ENCODE measurements at regions not wholly inside any gene's neighbourhood (a gene's known extent, or its start where the extent isn't known, plus 50 kb on each side); places are given as distances from the start of the nearest gene placed in this dataset.

GRCh38 chr4:108263057-108263456 lies 94.3 kb upstream of the LEF1 start:
- DNase-seq = no peak

GRCh38 chr4:108261026-108261425 lies 92.3 kb upstream of the LEF1 start:
- DNase-seq = no peak

GRCh38 chr4:108256538-108256937 lies 87.8 kb upstream of the LEF1 start:
- no peak for DNase-seq

- no peak for DNase-seq
Measured at GRCh38 chr4:108255203-108255747, 86.5 kb upstream of the LEF1 start.

DNA sequence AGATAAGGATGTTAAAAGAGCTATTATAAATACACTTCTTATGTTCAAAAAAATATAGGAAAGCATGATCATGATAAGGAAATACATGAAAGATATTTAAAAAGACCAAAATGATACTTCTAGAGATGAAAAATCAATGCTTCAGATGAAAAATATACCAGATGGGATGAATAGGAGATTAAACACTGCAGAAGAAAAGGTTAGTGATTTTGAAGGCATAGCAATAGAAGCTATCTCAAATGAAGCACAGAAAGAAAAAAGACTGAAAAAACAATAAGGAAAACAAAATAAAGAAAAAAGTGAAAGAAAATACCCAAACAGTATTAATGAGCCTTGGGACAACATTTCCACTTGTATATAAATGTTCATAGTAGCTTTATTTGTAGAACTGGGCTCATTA lies 80.7 kb upstream of the LEF1 start:
- no peak for DNase-seq

GRCh38 chr4:108247387-108248049 lies 78.8 kb upstream of the LEF1 start:
- DNase-seq = no peak

DNA sequence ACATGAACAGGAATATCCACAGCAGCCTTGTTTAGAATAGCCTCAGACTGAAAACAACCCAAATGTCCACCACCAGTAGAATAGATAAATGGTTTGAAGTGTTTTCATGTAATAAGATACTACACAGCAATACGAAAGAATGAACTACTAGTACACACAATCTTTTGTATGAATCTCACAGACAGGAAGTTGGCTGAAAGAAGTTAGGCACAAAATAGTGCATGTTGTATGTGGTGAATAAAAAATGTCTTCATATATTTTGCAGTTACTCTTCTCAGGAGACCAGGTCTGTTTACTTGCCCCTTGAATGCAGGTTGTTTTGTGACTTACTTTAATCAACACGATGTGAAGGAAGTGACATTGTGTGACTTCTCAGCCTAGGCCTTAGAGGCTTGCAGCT lies 75.9 kb upstream of the LEF1 start:
- DNase-seq = no peak

DNA sequence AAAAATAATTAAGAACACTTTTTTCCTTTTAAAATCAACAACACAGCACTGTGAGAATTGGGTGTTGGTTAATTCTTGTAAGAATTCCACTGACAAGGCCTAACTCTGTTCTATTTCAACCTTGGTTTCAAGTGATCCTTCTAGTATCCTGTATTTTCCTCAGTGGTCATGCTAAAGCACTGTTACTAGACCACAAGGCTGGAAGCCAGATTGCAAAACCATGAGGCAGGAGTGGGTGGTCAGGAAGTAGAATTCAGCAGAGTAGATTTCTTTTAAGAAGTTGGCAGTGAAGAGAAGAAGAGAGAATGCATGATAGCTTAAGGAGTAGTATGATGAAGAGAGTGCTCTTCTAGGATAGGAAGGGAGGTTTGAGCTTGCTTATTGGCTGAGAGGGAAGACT lies 71.6 kb upstream of the LEF1 start:
- DNase-seq = no peak

- no peak for DNase-seq
Measured at GRCh38 chr4:108237693-108238092, 69.0 kb upstream of the LEF1 start.

DNA sequence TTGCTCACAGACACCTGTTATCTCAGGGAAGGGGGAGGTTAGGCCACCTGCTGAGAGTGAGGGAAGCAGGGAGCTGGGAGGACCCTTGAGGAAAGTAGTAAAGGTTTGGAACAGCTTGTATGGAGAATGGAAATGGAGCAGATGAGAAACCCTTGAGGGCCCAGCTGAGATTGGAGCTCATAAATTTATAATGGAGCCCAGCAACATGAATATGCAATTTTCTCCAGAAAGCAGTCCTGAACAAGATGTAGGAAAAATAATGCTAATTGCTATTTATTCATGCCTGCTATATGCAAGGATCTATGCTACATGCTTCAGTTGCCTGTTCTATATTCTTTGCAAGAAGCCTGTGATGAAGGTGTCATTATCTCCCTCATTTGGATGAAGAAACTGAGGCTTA lies 67.5 kb upstream of the LEF1 start:
- DNase-seq = no peak

DNA sequence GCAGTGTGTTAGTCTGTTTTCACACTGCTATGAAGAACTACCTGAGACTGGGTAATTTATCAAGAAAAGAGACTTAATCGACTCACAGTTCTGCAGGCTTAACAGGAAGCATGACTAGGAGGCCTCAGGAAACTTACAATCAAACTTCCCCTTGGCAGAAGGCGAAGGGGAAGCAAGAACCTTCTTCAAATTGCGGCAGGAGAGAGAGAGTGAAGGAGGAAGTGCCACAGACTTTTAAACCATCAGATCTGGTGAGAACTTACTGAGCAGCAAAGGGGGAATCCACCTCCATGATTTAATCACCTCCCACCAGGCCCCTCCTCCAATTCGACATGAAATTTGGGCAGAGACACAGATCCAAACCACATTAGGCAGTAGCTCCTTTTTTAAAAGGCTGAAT lies 59.2 kb upstream of the LEF1 start:
- no peak for DNase-seq

GRCh38 chr4:108224611-108225053 lies 55.9 kb upstream of the LEF1 start:
- no peak for DNase-seq

DNA sequence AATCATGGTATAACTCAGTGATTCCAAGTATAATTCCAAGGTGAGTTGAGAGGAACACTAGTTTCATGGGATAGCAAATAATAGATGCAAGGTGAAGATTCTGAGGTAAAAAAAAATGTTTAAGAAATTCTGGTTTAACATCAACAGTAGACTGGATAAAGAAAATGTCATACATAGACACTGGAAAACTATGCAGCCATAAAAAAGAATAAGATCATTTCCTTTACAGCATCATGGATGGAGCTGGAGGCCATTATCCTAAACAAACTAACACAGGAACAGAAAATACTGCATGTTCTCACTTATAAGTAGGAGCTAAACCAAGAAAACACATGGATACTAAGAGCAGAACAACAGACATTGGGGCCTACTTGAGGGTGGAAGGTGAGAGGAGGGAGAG lies 54.6 kb upstream of the LEF1 start:
- DNase-seq = no peak

DNA sequence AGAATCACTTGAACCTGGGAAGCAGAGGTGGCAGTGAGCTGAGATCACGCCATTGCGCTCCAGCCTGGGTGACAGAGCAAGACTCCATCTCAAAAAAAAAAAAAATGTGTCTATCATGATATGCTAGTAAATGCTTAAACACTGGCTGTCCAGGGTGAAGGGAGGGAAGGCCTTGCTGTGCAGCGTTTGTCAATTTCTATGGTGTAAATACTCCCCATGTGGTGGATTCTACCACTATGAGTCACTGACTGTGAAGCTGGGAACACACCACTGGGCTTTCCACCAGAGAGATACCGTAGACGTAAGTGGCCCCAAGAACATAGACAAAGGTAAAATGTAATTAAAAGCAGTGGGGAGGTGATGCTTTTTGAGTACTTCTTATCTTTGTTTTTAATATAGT lies 51.3 kb upstream of the LEF1 start:
- no peak for DNase-seq
